ENCODE measurements at regions not wholly inside any gene's neighbourhood (a gene's known extent, or its start where the extent isn't known, plus 50 kb on each side); places are given as distances from the start of the nearest gene placed in this dataset.

- Histone ChIP-seq H3K79me2 (ENCODE audit: insufficient read depth, low read length) (no peaks in the 10 kb centered on the region), H3K36me3 (ENCODE audit: control insufficient read depth in 1 of 2, insufficient read depth in 2 of 2, low read length in 2 of 2) (no peaks in the 10 kb centered on the region), H3K9ac (ENCODE audit: low read length) (no peak overlapping the region), H3K4me2 (ENCODE audit: low read length) (no peak overlapping the region), H3K4me1 (ENCODE audit: control insufficient read depth in 1 of 2, insufficient read depth in 2 of 2, low read length in 2 of 2) (no peaks in the 10 kb centered on the region), H3K9me3 (ENCODE audit: control insufficient read depth in 1 of 2, insufficient read depth in 1 of 2, low read depth in 1 of 2, low read length in 2 of 2) (no peaks in the 10 kb centered on the region), H4K20me1 (ENCODE audit: insufficient read depth) (no peaks in the 10 kb centered on the region), H3K27ac (ENCODE audit: low read depth, low read length) (no peak overlapping the region), H3K9me2 (ENCODE audit: insufficient read depth) (no peaks in the 10 kb centered on the region), H3K4me3 (replicated peaks in 1 of 2; ENCODE audit: low read depth in 1 of 2, low read length in 2 of 2) (no peak overlapping the region), H2AFZ (ENCODE audit: low read depth, low read length, poor library complexity, severe bottlenecking) (no peak overlapping the region), H3K27me3 (ENCODE audit: insufficient read depth, low read length) (peaks cover 47% of the 10 kb centered on the region)
- BruUV-seq (replicated peaks): no TSS peak
- RAD21 ChIA-PET (ENCODE audit: low non-redundant PET in 1 of 2, low total read pairs in 2 of 2, uncharacterized antibody in 2 of 2, unreplicated experiment in 2 of 2): no interaction called here
- TF ChIP-seq ZBTB33 (IDR thresholded peaks at IDR 0.05; ENCODE audit: extremely low read depth, insufficient replicate concordance, low read length): no peak
- no peak for DNase-seq (ENCODE audit: low read depth, low spot score)
- no peak for ATAC-seq
- POLR2A ChIA-PET: no interaction called here
- CTCF ChIA-PET: no interaction called here
- intact Hi-C loops (cut with micrococcal nuclease): no loop called here
Measured at GRCh38 chr10:128605180-128605579, 479.0 kb upstream of the MKI67 start.

- ATAC-seq: no peak
- H3K4me2 ChIP-seq (ENCODE audit: low read length): no peak overlapping the region
- no peak overlapping the region for H3K4me3 ChIP-seq (replicated peaks in 1 of 2; ENCODE audit: low read depth in 1 of 2, low read length in 2 of 2)
- ChIA-PET RAD21 (ENCODE audit: low non-redundant PET in 1 of 2, low total read pairs in 2 of 2, uncharacterized antibody in 2 of 2, unreplicated experiment in 2 of 2) (no interaction called here), CTCF (no interaction called here), POLR2A (no interaction called here)
- no peak overlapping the region for H3K27ac ChIP-seq (ENCODE audit: low read depth, low read length)
- no peaks in the 10 kb centered on the region for H4K20me1 ChIP-seq (ENCODE audit: insufficient read depth)
- peaks cover 44% of the 10 kb centered on the region for H3K27me3 ChIP-seq (ENCODE audit: insufficient read depth, low read length)
- intact Hi-C loops (cut with micrococcal nuclease): no loop called here
- no peaks in the 10 kb centered on the region for H3K79me2 ChIP-seq (ENCODE audit: insufficient read depth, low read length)
- H3K36me3 ChIP-seq (ENCODE audit: control insufficient read depth in 1 of 2, insufficient read depth in 2 of 2, low read length in 2 of 2): no peaks in the 10 kb centered on the region
- H3K9me2 ChIP-seq (ENCODE audit: insufficient read depth): no peaks in the 10 kb centered on the region
- no peak overlapping the region for H2AFZ ChIP-seq (ENCODE audit: low read depth, low read length, poor library complexity, severe bottlenecking)
- H3K9me3 ChIP-seq (ENCODE audit: control insufficient read depth in 1 of 2, insufficient read depth in 1 of 2, low read depth in 1 of 2, low read length in 2 of 2): no peaks in the 10 kb centered on the region
- H3K4me1 ChIP-seq (ENCODE audit: control insufficient read depth in 1 of 2, insufficient read depth in 2 of 2, low read length in 2 of 2): no peaks in the 10 kb centered on the region
- TF ChIP-seq CEBPB (IDR thresholded peaks at IDR 0.05; ENCODE audit: low read depth) (peak; percentile 39; the same call in 1 of the 2 replicates), MAX (IDR thresholded peaks at IDR 0.05) (no peak)
- DNase-seq (ENCODE audit: low read depth, low spot score): no peak
- H3K9ac ChIP-seq (ENCODE audit: low read length): no peak overlapping the region
- BruUV-seq (replicated peaks): no TSS peak
Measured at GRCh38 chr10:128606055-128606454, 479.8 kb upstream of the MKI67 start.
